SK-N-SH (cell line): ENCODE measurements at regions not wholly inside any gene's neighbourhood (a gene's known extent, or its start where the extent isn't known, plus 50 kb on each side); places are given as distances from the start of the nearest gene placed in this dataset.

Source experiments
- CTCF ChIA-PET: fragments of 300-600, 350-600 bp; formaldehyde crosslinking; extraction: SDS; loops from one replicate; lab custom pipeline; 2021; lab: Yijun Ruan, JAX
- POLR2A ChIA-PET: fragments of 350-600 bp; sonication (Branson Sonifier 250); formaldehyde crosslinking; extraction: SDS; loops from one replicate; lab custom pipeline; 2020; ENCODE audit warnings: antibody characterized with exemption, inconsistent platforms; lab: Yijun Ruan, JAX
- DNase-seq: peaks from one replicate; pipeline ENCODE4 v3.0.0; 2012
- H2AFZ ChIP-seq: fragments of 200-600 bp; sonication (generic); 2 replicates; pipeline ENCODE4 v1.8.1; 2016; ENCODE audit warnings: antibody characterized with exemption, mild to moderate bottlenecking, low read depth
- H3F3A ChIP-seq: fragments of 200-600 bp; sonication (generic); replicated peaks from 2 replicates; pipeline ENCODE3; 2016; ENCODE audit warnings: antibody characterized with exemption, mild to moderate bottlenecking; ENCODE audit not compliant: insufficient read depth
- H3K27ac ChIP-seq, 2 experiments: fragments of 200-500 bp in 1 of 2; fragments of 200-600 bp in 1 of 2; sonication (Bioruptor generic) in 1 of 2; sonication (generic), shearing (Covaris generic) in 1 of 2; 2 replicates each; pipeline versions ENCODE4 v1.5.1 to v1.6.1; 2014 to 2016; ENCODE audit warnings: low read depth in 2 of 2, inconsistent platforms in 1 of 2, low read length in 1 of 2, mild to moderate bottlenecking in 1 of 2, mixed read lengths in 1 of 2
- H3K27me3 ChIP-seq: fragments of 200-600 bp; sonication (generic), shearing (Covaris generic); 2 replicates; pipeline ENCODE4 v1.6.1; 2016; ENCODE audit warnings: mixed run types; ENCODE audit not compliant: insufficient read depth
- H3K36me3 ChIP-seq, 2 experiments: fragments of 200-500 bp in 1 of 2; fragments of 200-600 bp in 1 of 2; sonication (Bioruptor generic) in 1 of 2; sonication (generic) in 1 of 2; replicated peaks in 1 of 2; 2 replicates each; pipeline versions ENCODE3 to v1.5.1; 2014 to 2016; ENCODE audit warnings: low read length in 1 of 2, mild to moderate bottlenecking in 1 of 2; ENCODE audit not compliant: insufficient read depth in 2 of 2, control insufficient read depth in 1 of 2
- H3K4me1 ChIP-seq, 2 experiments: fragments of 200-500 bp in 1 of 2; fragments of 200-600 bp in 1 of 2; sonication (Bioruptor generic) in 1 of 2; sonication (generic), shearing (Covaris generic) in 1 of 2; 2 replicates each; pipeline versions ENCODE4 v1.5.1 to v1.6.1; 2014 to 2016; ENCODE audit warnings: low read depth in 1 of 2, low read length in 1 of 2, mixed run types in 1 of 2; ENCODE audit not compliant: insufficient read depth in 2 of 2, control insufficient read depth in 1 of 2
- H3K4me2 ChIP-seq: fragments of 200-600 bp; sonication (generic), shearing (Covaris generic); 2 replicates; pipeline ENCODE4 v1.6.1; 2017; ENCODE audit warnings: mixed run types
- H3K4me3 ChIP-seq, 2 experiments: fragments of 200-500 bp in 1 of 2; fragments of 200-600 bp in 1 of 2; sonication (Bioruptor generic) in 1 of 2; sonication (generic), shearing (Covaris generic) in 1 of 2; 2 replicates each; pipeline versions ENCODE4 v1.5.1 to v1.8.1; 2014 to 2016; ENCODE audit warnings: low read depth in 2 of 2, inconsistent platforms in 1 of 2, low read length in 1 of 2, mild to moderate bottlenecking in 1 of 2, mixed read lengths in 1 of 2, moderate library complexity in 1 of 2
- H3K79me2 ChIP-seq: fragments of 200-600 bp; sonication (generic); 2 replicates; pipeline ENCODE4 v1.8.1; 2017; ENCODE audit warnings: mild to moderate bottlenecking; ENCODE audit not compliant: insufficient read depth
- H3K9ac ChIP-seq: fragments of 200-600 bp; sonication (generic); 2 replicates; pipeline ENCODE4 v1.6.1; 2017; ENCODE audit warnings: mixed run types
- H3K9me2 ChIP-seq: fragments of 200-600 bp; sonication (generic); 2 replicates; pipeline ENCODE4 v1.6.1; 2017; ENCODE audit warnings: mixed run types
- H3K9me3 ChIP-seq: fragments of 200-600 bp; sonication (generic); 2 replicates; pipeline ENCODE4 v1.6.1; 2017; ENCODE audit warnings: mixed run types, mild to moderate bottlenecking, moderate library complexity
- H4K20me1 ChIP-seq: fragments of 200-600 bp; sonication (generic); 2 replicates; pipeline ENCODE4 v1.6.1; 2017; ENCODE audit warnings: mild to moderate bottlenecking, mixed run types; ENCODE audit not compliant: insufficient read depth
- ELF1 ChIP-seq: IDR thresholded peaks from 2 replicates; pipeline ENCODE4 v1.4.0; 2012
- EP300 ChIP-seq, 2 experiments: IDR thresholded peaks; 2 replicates each; pipeline versions ENCODE4 v1.4.0 to v1.6.1; 2012; ENCODE audit warnings: borderline replicate concordance in 1 of 2, low read depth in 1 of 2, low read length in 1 of 2
- EZH2phosphoT487 ChIP-seq: fragments of 200-600 bp; sonication (generic); IDR thresholded peaks from 2 replicates; pipeline ENCODE4 v1.6.1; 2017; ENCODE audit warnings: low read depth, mixed run types, mild to moderate bottlenecking, antibody characterized with exemption, moderate library complexity, borderline replicate concordance
- FOSL2 ChIP-seq: IDR thresholded peaks from 2 replicates; pipeline ENCODE4 v1.4.0; 2012; ENCODE audit warnings: low read depth, mild to moderate bottlenecking, moderate library complexity, borderline replicate concordance
- FOXJ3 ChIP-seq: sonication (generic); formaldehyde crosslinking; IDR thresholded peaks from 2 replicates; pipeline ENCODE4 v1.5.1; 2020; ENCODE audit warnings: mild to moderate bottlenecking, missing genetic modification reagents
- GATA2 ChIP-seq: sonication (generic); formaldehyde crosslinking; IDR thresholded peaks from 2 replicates; pipeline ENCODE4 v1.5.0; 2020; ENCODE audit warnings: mild to moderate bottlenecking, missing genetic modification reagents
- MAX ChIP-seq: IDR thresholded peaks from 2 replicates; pipeline ENCODE4 v1.4.0; 2012; ENCODE audit warnings: low read depth
- MEF2A ChIP-seq: IDR thresholded peaks from 2 replicates; pipeline ENCODE4 v1.4.0; 2012; ENCODE audit warnings: low read depth, borderline replicate concordance
- MXI1 ChIP-seq: IDR thresholded peaks from 2 replicates; pipeline ENCODE4 v1.6.1; 2012; ENCODE audit warnings: mild to moderate bottlenecking, low read depth, low read length, improper control_type of control experiment
- NFIC ChIP-seq: IDR thresholded peaks from 2 replicates; pipeline ENCODE4 v1.4.0; 2012; ENCODE audit warnings: borderline replicate concordance
- NRF1 ChIP-seq: IDR thresholded peaks from 2 replicates; pipeline ENCODE4 v1.6.1; 2012; ENCODE audit warnings: low read depth, mild to moderate bottlenecking, low read length
- RAD21 ChIP-seq: IDR thresholded peaks from 2 replicates; pipeline ENCODE4 v1.6.1; 2012; ENCODE audit warnings: mild to moderate bottlenecking, low read length
- RCOR1 ChIP-seq: fragments of 150-350 bp; IDR thresholded peaks from 2 replicates; pipeline ENCODE4 v1.6.1; 2017; ENCODE audit warnings: antibody characterized with exemption, low read length
- SMC3 ChIP-seq: IDR thresholded peaks from 2 replicates; pipeline ENCODE4 v1.6.1; 2012; ENCODE audit warnings: low read depth, low read length, improper control_type of control experiment
- TCF12 ChIP-seq: IDR thresholded peaks from 2 replicates; pipeline ENCODE4 v1.4.0; 2012
- YY1 ChIP-seq: IDR thresholded peaks from 2 replicates; pipeline ENCODE4 v1.4.0; 2012; ENCODE audit warnings: low read depth, mild to moderate bottlenecking
- WGBS: methylation state at CpG from one replicate; pipeline ENCODE4 v1.1.6; 2017; ENCODE audit warnings: low lambda C conversion rate; 5-methylcytosine and 5-hydroxymethylcytosine counted together
- TF ChIP-seq, protein P1 (sequence below): IDR thresholded peaks from 2 replicates; pipeline ENCODE4 v1.4.0; 2012; ENCODE audit warnings: low read depth, borderline replicate concordance
- TF ChIP-seq, protein P2 (sequence below): IDR thresholded peaks from 2 replicates; pipeline ENCODE4 v1.6.1; 2012; ENCODE audit warnings: mild to moderate bottlenecking, low read depth, low read length, moderate library complexity
- TF ChIP-seq, protein P3 (sequence below): fragments of 200-600 bp; sonication (generic); IDR thresholded peaks from 2 replicates; pipeline ENCODE4 v1.6.1; 2017; ENCODE audit warnings: antibody characterized with exemption, mild to moderate bottlenecking, moderate library complexity
- TF ChIP-seq, protein P4 (sequence below): IDR thresholded peaks from 2 replicates; pipeline ENCODE4; 2012

- Histone ChIP-seq H3K79me2 (no peaks in the 10 kb centered on the region), H2AFZ (no peak overlapping the region), H4K20me1 (no peaks in the 10 kb centered on the region), H3K9ac (no peak overlapping the region), H3K9me3 (no peaks in the 10 kb centered on the region), H3K4me3 (no peak overlapping the region), H3K4me1 (no peaks in the 10 kb centered on the region; a peak in 1 of 4 replicates), H3K36me3 (no peaks in the 10 kb centered on the region), H3K9me2 (no peaks in the 10 kb centered on the region), H3F3A (no peaks in the 10 kb centered on the region), H3K4me2 (no peak overlapping the region), H3K27ac (no peak overlapping the region), H3K27me3 (no peaks in the 10 kb centered on the region)
- DNase-seq: no peak
- ChIA-PET CTCF (no interaction called here), POLR2A (no interaction called here)
- TF ChIP-seq EZH2phosphoT487: no peak
- TF ChIP-seq FOXJ3 (CRISPR knock-in tag): no peak
- TF ChIP-seq, protein P1, sequence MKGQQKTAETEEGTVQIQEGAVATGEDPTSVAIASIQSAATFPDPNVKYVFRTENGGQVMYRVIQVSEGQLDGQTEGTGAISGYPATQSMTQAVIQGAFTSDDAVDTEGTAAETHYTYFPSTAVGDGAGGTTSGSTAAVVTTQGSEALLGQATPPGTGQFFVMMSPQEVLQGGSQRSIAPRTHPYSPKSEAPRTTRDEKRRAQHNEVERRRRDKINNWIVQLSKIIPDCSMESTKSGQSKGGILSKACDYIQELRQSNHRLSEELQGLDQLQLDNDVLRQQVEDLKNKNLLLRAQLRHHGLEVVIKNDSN: no peak
- TF ChIP-seq NFIC: no peak
- no peak for TF ChIP-seq MAX
- WGBS: 75% methylated on average over 3 of the region's 3 CpGs
Measured at GRCh38 chr2:144673456-144673855, 153.5 kb upstream of the ZEB2 start.

DNA sequence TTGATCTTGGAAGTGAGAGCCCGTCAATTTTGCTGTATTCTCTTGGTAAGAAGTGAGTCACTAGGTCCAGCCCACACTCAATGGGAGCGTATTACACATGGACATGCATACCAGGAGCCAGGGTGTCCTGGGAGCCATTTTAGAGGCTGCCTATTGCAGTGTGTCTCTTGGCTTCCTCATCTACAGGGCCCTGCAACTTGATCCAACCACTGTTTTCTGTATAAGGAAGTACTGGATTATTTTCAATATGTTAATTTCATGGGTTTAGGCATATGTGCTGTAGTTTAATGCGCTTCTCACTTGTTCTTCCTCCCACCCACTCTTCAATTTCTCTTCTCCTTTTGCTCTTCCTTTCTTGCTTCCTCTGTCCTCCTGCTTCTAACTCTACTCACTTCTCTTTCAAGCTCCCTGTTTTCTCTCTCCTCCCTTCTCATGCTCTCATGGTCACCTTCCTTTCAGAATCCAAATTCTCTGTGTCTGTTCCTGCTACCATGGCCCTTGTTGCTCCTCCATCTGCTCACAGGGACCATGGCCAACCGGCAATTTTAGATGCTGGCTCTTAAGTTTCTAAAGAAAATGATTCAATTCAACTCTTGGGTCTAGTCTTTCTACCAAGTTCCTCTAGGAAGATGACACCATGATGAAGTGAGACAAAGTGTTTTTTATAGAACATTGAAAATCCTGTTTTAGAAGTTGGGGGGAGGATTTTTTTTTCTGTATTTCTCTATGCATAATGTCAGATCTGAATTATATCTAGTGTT lies 152.0 kb upstream of the ZEB2 start:
- Histone ChIP-seq H3K9ac (no peak overlapping the region), H3K9me3 (no peaks in the 10 kb centered on the region), H3K4me2 (no peak overlapping the region), H3F3A (no peaks in the 10 kb centered on the region), H3K79me2 (no peaks in the 10 kb centered on the region), H3K4me3 (no peak overlapping the region), H3K27me3 (no peaks in the 10 kb centered on the region), H3K9me2 (no peaks in the 10 kb centered on the region), H3K4me1 (no peaks in the 10 kb centered on the region; a peak in 1 of 4 replicates), H3K27ac (no peak overlapping the region), H4K20me1 (no peaks in the 10 kb centered on the region), H2AFZ (no peak overlapping the region), H3K36me3 (no peaks in the 10 kb centered on the region)
- POLR2A ChIA-PET: no interaction called here
- 91% methylated on average over 4 of the region's 4 CpGs for WGBS
- no peak for DNase-seq
- CTCF ChIA-PET: no interaction called here
- TF ChIP-seq RAD21 (no peak), TCF12 (no peak), ELF1 (no peak), MEF2A (no peak), EP300 (IDR thresholded peaks at IDR 0.05; ENCODE audit: borderline replicate concordance in 1 of 2, low read depth in 1 of 2, low read length in 1 of 2) (no peak), YY1 (no peak), SMC3 (no peak), NRF1 (no peak), GATA2 (CRISPR knock-in tag) (no peak), NFIC (no peak), MXI1 (no peak), RCOR1 (no peak), FOSL2 (no peak)
- TF ChIP-seq, protein P2, sequence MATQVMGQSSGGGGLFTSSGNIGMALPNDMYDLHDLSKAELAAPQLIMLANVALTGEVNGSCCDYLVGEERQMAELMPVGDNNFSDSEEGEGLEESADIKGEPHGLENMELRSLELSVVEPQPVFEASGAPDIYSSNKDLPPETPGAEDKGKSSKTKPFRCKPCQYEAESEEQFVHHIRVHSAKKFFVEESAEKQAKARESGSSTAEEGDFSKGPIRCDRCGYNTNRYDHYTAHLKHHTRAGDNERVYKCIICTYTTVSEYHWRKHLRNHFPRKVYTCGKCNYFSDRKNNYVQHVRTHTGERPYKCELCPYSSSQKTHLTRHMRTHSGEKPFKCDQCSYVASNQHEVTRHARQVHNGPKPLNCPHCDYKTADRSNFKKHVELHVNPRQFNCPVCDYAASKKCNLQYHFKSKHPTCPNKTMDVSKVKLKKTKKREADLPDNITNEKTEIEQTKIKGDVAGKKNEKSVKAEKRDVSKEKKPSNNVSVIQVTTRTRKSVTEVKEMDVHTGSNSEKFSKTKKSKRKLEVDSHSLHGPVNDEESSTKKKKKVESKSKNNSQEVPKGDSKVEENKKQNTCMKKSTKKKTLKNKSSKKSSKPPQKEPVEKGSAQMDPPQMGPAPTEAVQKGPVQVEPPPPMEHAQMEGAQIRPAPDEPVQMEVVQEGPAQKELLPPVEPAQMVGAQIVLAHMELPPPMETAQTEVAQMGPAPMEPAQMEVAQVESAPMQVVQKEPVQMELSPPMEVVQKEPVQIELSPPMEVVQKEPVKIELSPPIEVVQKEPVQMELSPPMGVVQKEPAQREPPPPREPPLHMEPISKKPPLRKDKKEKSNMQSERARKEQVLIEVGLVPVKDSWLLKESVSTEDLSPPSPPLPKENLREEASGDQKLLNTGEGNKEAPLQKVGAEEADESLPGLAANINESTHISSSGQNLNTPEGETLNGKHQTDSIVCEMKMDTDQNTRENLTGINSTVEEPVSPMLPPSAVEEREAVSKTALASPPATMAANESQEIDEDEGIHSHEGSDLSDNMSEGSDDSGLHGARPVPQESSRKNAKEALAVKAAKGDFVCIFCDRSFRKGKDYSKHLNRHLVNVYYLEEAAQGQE: no peak
- TF ChIP-seq, protein P3, sequence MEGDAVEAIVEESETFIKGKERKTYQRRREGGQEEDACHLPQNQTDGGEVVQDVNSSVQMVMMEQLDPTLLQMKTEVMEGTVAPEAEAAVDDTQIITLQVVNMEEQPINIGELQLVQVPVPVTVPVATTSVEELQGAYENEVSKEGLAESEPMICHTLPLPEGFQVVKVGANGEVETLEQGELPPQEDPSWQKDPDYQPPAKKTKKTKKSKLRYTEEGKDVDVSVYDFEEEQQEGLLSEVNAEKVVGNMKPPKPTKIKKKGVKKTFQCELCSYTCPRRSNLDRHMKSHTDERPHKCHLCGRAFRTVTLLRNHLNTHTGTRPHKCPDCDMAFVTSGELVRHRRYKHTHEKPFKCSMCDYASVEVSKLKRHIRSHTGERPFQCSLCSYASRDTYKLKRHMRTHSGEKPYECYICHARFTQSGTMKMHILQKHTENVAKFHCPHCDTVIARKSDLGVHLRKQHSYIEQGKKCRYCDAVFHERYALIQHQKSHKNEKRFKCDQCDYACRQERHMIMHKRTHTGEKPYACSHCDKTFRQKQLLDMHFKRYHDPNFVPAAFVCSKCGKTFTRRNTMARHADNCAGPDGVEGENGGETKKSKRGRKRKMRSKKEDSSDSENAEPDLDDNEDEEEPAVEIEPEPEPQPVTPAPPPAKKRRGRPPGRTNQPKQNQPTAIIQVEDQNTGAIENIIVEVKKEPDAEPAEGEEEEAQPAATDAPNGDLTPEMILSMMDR: no peak
- TF ChIP-seq, protein P4, sequence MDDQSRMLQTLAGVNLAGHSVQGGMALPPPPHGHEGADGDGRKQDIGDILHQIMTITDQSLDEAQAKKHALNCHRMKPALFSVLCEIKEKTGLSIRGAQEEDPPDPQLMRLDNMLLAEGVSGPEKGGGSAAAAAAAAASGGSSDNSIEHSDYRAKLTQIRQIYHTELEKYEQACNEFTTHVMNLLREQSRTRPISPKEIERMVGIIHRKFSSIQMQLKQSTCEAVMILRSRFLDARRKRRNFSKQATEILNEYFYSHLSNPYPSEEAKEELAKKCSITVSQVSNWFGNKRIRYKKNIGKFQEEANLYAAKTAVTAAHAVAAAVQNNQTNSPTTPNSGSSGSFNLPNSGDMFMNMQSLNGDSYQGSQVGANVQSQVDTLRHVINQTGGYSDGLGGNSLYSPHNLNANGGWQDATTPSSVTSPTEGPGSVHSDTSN: no peak
